Fibroblast of skin of right quadriceps (primary cell): ENCODE measurements at regions not wholly inside any gene's neighbourhood (a gene's known extent, or its start where the extent isn't known, plus 50 kb on each side); places are given as distances from the start of the nearest gene placed in this dataset.

Experiments
- DNase-seq: peaks from one replicate; pipeline ENCODE4 v3.0.0-alpha.2; 2013

DNA sequence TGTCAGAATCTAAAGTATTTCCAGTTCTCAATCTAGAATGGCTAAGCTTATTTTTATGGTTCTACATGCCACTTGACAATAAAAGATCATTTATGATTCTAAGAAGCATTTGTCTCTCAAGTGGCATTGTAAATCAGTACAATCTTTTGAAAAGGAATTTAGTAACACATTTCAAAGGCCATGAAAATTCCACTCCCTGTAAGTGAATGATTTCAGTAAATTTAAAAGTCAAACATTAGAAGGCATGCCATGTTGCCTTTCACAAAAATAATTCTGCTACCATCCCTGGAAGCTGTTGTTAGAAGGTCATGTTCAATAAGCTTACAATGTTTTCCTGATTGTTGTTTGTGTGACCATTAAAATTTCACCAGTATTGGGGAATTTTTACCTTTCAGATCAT lies 142.9 kb downstream of the RPIA start:
- no peak for DNase-seq

DNA sequence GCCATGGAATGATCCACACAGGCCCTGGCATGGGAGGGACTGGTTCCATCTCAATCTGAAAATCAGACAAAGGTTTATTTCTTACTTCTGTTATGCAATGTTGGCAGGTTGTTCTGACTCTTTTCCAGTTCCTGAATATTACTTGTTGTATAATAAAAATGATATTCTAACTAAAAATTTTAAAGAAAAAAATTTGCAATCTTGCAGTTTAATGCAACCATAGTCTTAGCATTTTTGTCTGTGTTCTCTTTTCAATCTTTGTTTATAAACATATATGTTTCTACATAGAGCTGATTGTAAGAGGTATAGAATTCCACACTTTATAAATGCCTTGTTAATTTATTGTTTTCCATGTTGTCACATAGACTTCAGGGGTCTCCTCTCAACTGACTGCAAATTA lies 143.4 kb downstream of the RPIA start:
- DNase-seq: no peak

DNA sequence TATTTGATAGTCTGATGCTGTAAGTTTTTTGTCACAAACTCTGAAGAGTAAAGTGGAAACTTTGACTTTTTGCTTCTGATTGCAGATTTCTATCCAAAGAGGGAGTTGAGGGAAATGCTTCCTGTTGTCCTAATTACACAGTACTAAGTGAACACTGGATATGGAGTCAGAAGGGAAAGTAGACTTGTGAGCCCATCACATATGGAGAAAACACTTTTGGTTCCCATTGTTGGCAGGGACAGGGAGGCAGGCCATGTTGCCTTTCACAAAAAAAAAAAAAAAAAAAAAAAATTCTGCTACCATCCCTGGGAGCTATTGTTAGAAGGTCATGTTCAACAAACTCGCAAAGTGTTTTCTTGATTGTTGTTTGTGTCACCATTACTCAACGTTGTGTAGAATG lies 144.3 kb downstream of the RPIA start:
- DNase-seq: no peak

DNA sequence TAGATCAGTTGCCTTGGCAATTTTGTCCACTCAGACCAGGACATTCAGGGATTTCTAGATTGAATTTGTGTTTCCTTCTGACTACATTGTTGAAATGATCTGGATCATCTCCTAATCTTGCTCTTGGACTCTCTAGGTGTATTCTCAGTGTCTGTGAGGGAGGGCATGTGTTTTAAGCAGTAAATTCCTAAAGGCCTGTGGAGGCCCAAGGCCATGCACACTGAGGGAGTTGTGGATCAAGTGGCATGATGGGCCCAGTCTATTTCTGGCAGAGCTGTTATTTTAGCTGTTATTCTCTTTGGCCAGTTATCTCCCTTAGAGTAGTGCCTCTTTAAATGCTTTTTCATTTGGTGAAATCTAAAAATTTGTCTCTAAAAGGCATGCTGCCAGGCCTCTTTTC lies 144.9 kb downstream of the RPIA start:
- DNase-seq: no peak

DNA sequence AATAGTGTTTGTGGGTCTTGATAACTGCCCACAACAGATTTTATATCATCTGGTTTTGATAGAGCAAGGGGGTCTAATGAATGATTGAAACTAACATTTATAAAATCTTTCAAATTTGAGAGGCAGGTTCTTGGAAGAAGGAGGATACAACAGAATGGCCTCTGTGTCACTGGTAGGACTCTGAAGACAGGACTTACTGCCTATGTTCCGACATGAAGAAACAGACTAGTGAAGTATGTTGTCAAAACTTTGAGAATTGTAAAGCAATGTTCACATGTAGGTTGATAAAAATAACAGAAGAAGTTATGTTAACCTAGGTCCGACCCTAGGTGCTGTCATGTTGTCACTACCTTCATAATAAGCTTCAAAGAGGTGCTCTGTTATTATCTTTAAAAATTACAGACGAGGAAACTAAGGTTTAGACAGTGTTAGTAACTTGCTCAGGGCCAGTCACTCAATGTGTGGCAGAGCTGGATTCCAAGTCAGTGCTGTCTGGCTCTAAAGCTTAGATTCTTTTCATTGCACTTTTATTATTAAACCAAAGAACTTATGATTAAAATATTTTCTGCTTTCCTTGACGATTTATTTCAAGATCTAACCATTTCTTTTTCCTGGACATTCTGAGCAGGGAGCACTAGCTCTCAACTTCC lies 146.2 kb downstream of the RPIA start:
- no peak for DNase-seq

DNA sequence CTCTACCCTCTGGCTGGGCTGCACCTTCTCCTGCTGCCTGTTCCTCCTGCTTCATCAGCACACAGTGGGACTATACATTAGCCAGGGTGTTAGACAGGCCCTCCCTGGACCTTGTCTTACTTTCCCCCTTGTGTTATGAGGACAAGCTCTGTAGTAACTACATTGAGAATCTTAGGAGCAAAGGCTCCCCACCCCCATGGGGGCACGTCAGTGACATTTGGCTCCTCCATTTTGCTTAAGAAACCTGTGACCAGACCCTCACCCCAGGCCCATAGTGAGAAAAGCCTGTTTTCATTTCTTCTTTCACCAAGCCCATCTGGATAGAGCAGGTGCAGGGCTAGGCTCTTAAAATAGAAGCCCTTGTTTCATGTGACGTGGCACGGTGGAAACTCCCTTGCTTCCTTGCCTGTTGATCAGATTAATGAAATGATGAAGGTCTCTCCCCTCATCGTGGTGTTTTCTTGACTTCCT lies 146.7 kb downstream of the RPIA start:
- no peak for DNase-seq

DNA sequence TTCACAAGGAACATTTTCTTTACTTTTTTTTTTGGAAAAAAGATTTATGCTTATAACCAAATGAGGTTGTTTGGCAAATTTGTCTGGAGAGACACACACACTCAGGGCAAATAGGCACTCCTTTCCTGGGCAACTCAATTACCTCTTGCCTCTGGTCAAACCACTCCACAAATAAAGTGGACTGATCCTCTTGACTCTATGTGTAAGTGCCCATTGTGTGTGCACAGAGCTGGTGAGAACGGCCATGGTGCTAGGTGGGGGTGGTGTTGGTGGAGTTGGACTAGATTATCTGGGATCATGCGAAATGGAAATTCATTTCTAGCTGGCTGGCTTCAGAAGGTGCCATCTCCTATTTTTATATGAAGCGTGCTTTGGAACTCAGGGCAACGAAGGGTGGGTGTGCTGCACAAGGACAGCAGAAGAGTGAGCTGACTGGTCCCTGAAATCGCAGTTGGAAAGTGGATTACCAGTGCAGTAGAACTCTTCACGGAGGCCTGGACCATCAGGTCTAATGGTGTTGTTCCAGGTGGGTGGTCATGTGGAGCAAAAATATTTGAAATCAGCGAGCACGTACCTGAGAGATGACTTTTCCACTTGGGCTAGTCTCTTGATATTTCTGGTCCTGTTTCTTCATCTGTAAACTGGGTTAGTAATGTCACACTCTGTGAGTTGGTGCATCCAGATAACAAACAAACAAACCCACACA lies 149.9 kb downstream of the RPIA start:
- no peak for DNase-seq

DNA sequence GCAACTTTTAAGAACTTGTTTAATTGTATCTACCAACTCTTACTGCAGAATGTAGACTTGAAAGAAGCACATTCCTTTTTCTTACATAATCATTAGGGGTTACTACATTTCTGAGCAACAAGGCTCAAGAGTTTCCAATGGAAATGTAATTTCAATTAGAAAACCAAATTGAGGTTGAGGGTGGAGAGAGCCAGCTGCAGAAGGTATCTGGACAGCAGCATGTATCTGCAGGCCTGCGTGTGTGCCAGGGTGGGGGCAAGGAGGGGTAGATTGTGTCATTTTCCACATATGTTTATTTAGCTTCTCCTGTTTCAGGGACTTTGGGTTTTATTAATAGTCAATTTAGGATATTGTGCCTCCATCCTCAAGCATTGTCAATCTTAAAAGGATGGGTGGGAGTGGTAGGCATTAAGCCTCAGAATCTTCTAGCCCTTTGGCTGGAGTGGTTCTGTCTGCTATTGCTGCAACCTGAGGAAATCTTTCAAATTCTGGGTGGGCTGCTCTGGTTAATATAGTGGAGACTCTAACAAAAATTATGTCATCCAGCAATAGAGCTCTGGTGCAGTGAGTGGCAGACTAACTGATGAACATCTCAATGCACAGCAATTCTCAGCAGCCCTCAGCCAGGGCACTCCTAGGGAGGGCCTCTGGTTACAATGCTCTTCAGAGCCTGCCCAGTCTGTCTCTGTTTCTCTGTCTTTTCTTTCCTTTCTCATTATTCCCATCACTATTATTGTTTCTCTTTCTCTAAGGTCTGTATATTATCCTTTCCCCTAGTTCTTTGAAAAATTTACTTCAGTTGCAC lies 151.4 kb downstream of the RPIA start:
- DNase-seq: no peak

DNA sequence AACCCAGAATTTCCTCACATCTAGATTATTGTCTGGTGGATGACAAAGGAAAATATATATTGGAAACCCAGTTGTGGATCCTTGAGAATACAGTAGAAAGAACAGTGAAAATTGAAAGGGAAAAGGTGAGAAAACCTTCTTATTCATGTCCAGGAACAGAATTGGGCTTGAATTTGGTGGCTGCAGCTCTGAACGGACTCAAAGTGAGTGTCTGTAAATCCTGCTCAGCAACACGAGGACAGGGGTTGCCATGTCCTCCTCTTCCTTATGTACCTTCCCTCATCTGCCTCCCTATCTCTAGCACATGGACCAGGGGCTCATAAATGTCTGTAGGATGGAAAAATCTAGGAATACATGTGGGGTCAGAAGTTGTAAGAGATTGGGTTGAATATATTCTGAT lies 152.2 kb downstream of the RPIA start:
- no peak for DNase-seq

DNA sequence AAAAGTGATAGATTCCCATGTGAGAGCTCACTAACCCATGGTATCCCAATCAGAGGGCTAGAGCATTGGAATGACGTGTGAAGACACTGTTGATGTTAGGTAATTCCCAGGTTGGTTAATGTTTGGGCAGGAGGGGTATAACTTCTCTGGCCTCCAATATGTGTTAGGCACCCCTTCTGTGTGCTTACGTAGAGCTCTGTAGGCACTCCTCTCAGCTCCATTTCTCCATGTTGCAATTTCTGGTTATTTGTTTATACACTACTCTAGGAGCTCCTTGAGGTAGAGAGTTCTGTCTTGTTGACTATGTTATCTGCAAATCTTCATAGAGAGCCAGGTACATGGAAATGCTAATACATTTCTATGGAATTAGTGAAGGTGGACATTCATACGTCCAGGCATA lies 153.5 kb downstream of the RPIA start:
- DNase-seq: no peak

DNA sequence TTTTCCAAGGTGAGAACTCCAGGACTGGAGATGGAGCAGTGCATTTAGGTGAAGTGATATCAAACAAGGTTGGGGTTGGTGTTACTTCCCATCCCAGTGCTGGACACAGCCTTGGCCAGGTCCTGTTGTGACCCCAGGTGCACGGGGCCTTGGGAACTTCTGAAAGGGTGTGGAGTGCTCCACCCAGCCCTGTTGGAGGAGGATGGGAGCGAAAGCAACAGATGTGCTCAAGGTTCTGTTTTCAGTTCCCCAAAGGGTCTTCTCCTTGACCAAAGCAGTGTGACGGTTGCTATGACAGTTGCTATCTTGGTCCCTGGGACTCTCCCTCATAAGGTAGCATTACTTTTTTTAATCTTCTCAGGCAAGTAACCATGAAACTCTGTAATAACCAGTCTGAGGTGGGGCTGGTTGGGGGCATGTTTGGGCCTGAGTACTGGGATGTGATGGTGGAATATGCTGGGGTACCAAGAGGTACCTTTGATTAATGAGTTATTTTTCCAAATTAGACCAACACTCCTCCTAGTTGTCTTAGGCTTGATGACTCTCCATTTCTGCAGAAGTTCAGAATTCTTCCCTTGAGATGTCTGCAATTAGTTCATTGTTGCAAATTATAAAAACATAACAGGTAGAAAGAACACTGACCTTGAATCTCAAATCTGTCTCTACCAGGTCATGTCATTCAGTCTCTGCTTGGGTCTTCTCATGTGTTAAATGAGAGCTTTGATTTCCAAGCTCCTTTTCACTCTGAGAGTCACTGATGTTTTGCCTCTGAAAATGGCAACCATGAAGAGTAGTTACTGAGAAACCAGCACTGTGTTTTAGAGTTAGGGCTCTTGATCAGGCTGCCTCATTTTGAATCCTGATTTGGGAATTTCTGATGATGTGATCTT lies 154.5 kb downstream of the RPIA start:
- no peak for DNase-seq

DNA sequence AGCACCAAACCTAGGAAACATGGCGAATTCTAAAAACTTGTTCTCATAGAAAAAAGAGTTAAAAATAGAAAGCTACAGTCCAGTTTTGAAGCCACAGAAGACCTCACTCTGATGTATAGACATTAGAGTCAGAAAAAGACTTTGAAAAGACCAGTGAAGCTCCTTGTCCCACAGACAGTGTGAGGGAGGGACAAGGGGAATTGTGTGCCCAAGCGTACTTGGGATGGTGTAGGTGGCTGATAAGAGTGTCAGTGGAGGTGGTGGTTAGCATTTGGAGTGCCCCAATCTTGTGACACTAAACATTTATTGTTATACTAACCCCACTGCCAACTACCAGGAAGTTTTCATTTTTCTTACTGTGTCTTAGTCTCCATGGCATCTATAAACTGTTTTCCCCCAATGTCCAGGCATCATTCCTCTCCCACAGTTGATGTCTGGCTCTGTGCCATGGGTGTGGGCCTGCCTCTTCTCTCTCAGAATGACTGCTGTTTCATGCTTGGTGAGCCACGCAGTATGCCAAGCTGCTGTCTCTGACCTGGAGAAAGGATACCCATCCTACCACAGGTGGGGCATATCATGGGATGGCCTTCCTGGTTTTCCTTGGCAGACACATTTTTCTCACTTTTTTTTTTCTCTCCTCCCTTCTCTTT lies 161.4 kb downstream of the RPIA start:
- DNase-seq: no peak

DNA sequence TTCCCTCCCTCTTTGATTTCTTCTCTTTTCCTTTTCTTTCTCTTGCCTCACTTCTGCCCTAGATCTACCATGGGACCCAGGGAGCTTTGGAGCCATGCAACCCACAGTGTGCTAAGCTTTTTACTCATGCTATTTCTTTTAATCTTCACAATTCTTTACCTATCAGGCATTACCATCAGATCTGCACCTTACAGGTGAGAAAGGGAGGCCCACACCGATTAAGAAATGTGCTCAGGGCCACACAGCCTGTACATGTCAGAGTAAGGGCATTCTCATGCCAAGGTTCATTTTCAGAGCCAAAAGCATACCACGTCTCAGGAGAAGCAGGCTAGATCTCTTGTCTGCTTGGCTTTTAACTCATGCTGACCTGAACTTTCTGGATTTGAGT lies 161.9 kb downstream of the RPIA start:
- DNase-seq: no peak

DNA sequence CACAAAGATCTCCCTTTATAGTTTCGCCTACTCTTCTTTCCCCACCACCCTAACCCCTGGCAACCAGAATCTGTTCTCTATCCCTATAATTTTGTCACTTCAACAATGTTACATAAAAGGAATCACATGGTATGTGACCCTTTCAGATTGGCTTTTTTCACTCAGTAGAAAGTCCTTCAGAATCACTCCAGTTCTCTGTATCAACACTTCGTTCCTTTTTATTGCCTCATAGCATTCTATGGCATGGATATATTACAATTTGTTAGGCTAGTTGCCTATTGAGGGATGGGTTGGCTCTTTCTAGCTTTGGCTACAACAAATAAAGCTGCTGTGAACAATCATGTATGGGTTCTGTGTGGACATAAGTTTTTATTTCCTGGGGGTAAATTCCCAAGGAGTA lies 163.1 kb downstream of the RPIA start:
- no peak for DNase-seq

DNA sequence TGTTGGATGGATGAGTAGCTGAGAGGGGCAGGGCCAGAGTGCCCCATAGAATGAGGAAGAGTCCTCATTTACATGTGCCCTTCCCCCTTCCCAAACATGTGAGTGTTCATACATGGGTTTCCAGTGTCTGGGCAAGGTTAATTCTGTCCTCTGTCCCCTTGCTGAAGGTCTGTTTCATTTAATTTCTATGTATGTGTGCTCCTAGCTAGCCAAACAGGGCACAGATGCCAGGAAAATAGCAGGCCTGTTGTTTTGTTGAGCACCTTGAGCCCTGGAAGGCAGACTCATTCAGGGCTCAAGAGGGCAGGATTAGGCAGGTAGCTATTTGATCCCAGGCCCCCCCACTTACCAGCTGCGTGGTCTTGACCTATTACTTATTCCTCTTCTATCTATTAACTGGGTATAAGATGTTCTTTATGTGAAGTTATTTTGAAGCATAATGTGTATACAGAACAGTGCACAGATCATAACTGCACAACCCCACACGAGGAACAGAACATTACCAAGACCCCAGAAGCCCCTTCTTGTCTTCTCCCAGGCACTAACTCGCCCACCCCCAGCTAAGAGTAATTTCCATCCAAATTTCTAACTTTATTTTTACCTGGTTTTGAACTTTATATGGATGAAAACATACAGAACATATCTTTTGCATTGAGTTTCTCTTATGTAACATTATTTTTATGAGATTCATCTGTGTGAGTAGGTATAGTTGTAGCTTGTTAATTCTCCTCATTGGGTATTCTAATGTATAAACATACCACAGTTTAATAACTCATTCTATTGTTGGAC lies 164.3 kb downstream of the RPIA start:
- no peak for DNase-seq

DNA sequence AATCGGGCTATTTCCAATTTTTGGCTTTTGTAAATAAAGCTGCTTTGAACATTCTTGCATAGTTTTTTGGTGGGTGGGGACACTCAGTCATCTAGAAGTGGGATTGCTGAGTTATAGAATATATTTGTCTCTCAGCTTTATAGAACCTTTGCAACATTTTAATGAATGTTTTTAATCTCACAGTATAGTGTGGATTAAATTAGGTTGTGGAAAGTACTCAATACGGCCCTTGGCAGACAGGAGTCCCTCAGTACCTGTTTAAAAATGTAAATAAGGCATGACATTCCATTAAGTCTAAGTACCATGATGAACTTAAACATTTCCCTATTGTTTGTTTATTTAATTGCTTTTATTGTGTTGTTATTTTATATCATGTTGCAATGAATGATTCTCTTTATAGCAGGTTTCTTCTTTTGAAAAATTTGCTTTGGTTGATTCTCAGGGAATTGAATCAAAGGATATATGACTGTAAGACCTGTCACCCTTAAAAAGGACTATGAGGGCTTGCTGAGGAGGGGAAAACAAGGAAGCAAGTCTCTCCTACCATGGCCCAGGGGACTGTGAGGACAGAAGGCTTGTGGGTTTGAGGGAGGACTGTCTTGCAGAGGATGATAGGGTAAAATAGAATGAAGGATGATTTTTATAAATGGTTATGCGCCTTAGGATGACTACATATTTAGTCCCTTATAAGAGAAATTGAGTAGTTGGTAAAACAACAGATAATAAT lies 165.1 kb downstream of the RPIA start:
- no peak for DNase-seq

DNA sequence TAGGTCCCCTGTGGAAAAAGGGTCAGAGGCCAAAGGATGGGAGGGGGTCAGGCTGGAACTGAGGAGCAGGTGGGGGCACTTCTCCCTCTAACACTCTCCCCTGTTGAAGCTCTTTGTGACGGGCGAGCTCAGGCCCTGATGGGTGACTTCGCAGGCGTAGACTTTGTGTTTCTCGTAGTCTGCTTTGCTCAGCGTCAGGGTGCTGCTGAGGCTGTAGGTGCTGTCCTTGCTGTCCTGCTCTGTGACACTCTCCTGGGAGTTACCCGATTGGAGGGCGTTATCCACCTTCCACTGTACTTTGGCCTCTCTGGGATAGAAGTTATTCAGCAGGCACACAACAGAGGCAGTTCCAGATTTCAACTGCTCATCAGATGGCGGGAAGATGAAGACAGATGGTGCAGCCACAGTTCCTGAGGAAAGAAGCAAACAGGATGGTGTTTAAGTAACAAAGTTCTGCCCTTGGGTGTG lies 165.8 kb downstream of the RPIA start:
- DNase-seq: no peak

DNA sequence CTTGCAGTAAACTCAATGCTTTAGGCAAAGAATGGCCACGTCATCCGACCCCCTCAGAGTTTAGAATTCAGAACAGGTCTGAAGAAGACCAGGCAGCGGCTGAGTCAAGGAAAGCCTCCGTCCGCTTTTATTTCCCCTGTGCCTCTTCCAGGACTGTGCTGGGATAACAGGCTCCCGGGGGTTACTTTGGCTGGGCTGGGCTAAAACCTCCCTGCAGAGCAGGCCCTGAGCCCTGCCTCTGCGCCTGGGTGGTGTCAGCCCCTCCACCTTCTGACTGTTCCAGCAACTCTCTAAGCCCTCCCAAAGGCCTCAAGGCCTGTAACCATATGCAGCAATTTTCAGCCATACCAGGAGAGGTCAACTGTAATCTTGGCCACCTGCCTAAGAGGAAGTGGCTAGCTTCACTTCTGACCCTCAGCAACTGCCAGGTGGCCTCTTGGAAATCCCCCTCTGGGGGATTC lies 166.5 kb downstream of the RPIA start:
- peak; percentile 2 for DNase-seq

DNA sequence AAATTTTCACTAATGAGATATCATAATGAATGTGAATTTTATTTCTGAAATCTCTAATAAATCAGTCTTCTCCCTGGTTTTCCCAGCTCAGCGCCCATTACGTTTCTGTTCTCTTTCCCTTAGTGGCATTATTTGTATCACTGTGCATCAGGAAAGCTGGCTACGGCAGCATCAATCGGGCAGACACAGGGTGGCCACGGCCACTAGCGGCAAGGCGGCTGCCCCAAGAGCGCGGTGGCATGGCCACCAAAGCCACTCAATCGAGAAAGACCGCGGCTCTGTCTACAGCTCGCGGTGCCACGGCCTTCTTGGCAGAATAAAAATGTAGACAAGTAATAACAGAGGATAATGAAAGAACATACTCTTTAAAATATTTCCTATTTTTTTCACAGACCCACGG lies 168.0 kb downstream of the RPIA start:
- no peak for DNase-seq

DNA sequence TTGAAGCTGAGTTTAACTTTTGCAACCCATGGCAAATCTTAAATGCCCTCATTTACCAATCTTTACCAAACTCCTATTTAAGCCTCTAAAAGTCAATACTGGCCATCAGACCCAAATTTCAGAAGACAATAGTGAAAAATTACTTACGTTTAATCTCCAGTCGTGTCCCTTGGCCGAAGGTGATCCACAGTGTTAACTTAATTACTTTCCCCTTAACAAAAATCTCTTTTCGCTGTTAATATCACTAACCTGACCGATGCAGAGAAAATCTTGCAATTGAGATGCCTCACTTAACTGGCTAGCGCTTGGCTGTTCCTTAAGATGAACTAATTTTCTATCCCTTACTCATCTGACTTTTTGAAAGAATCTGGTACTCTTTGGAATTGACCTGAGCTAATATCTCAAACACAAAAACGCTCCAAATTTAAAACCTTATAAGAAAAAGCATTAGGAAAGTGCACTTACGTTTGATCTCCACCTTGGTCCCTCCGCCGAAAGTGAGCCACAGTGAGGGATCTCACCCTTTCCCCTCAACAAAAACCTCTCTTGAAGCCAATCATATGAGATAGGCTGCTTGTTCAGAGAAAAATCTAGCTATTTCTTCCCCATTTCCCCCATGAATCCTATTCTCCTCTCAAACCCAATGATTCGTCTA lies 169.1 kb downstream of the RPIA start:
- no peak for DNase-seq
